Panc1 (cell line): ENCODE measurements at regions not wholly inside any gene's neighbourhood (a gene's known extent, or its start where the extent isn't known, plus 50 kb on each side); places are given as distances from the start of the nearest gene placed in this dataset.

Experiments used
- ATAC-seq: fragments of 200-7000 bp; cut with Tn5 transposase; 2 replicates; pipeline ENCODE4 v1.9.1; 2020; ENCODE audit warnings: mild to moderate bottlenecking, moderate library complexity
- BruUV-seq: library from RNA; stranded (reverse); fragments of 400-500 nt; replicated peaks from 2 replicates; lab custom pipeline; 2021; lab: Mats Ljungman, UMichigan
- CTCF ChIA-PET: fragments of 300-600 bp; sonication (Branson Sonifier 250); formaldehyde crosslinking; loops from one replicate; lab custom pipeline; 2022; ENCODE audit warnings: antibody characterized with exemption; lab: Charles Lee
- POLR2A ChIA-PET: fragments of 300-600 bp; sonication (Branson Sonifier 250); formaldehyde crosslinking; loops from one replicate; lab custom pipeline; 2022; ENCODE audit warnings: antibody characterized with exemption; lab: Charles Lee
- DNase-seq: peaks from one replicate; pipeline ENCODE4 v3.0.0-alpha.2; 2010; ENCODE audit warnings: low read depth, low spot score
- H3K27ac ChIP-seq: 2 replicates; pipeline ENCODE4 v1.5.1; 2011; ENCODE audit warnings: mild to moderate bottlenecking, low read length, inconsistent platforms
- H3K27me3 ChIP-seq: fragments of 200-500 bp; sonication (Bioruptor generic); 2 replicates; pipeline ENCODE4 v1.6.0; 2014; ENCODE audit warnings: low read length, inconsistent platforms; ENCODE audit not compliant: control insufficient read depth, insufficient read depth
- H3K36me3 ChIP-seq: fragments of 200-500 bp; sonication (Bioruptor generic); 2 replicates; pipeline ENCODE4 v1.5.1; 2014; ENCODE audit warnings: inconsistent platforms, mild to moderate bottlenecking, low read length, moderate library complexity; ENCODE audit not compliant: control insufficient read depth, insufficient read depth
- H3K4me1 ChIP-seq: 2 replicates; pipeline ENCODE4 v1.5.1; 2011; ENCODE audit warnings: inconsistent platforms, mild to moderate bottlenecking, low read length, moderate library complexity; ENCODE audit not compliant: control insufficient read depth, insufficient read depth
- H3K4me3 ChIP-seq, 2 experiments: 2 replicates each; pipeline ENCODE4 v1.5.1; 2011 to 2012; ENCODE audit warnings: low read depth in 2 of 2, low read length in 2 of 2, mild to moderate bottlenecking in 2 of 2, inconsistent platforms in 1 of 2, moderate library complexity in 1 of 2
- H3K9me3 ChIP-seq: fragments of 200-500 bp; sonication (Bioruptor generic); 2 replicates; pipeline ENCODE4 v1.5.1; 2014; ENCODE audit warnings: low read depth, mild to moderate bottlenecking, inconsistent platforms, low read length, moderate library complexity; ENCODE audit not compliant: control insufficient read depth, insufficient read depth
- POLR2AphosphoS5 ChIP-seq: IDR thresholded peaks from 2 replicates; pipeline ENCODE4 v1.6.1; 2012; ENCODE audit warnings: mild to moderate bottlenecking, low read depth, low read length, moderate library complexity
- REST ChIP-seq, 2 experiments: IDR thresholded peaks; 2 replicates each; pipeline ENCODE4 v1.6.1; 2011 to 2012; ENCODE audit warnings: low read depth in 2 of 2, control low read depth in 1 of 2, low read length in 1 of 2, mild to moderate bottlenecking in 1 of 2, moderate library complexity in 1 of 2; ENCODE audit not compliant: insufficient read depth in 1 of 2
- SIN3A ChIP-seq: IDR thresholded peaks from 2 replicates; pipeline ENCODE4 v1.6.1; 2012; ENCODE audit warnings: low read depth, mild to moderate bottlenecking, low read length, moderate library complexity, borderline replicate concordance; ENCODE audit not compliant: insufficient read depth
- TCF7L2 ChIP-seq: IDR thresholded peaks from 2 replicates; pipeline ENCODE4 v1.6.1; 2011; ENCODE audit warnings: mild to moderate bottlenecking, low read depth, low read length, inconsistent platforms
- in situ Hi-C: cut with HindIII; loops from 2 replicates; pipeline ENCODE4 v1.10.0; 2016; ENCODE audit warnings: low sequenced_read_pairs, low pct_unique_long_range_greater_than_20kb
- intact Hi-C: fragments of 100-400 bp; cut with micrococcal nuclease; formaldehyde crosslinking; loops from one replicate; pipeline ENCODE4 v1.10.0; 2022; ENCODE audit not compliant: unreplicated experiment
- TF ChIP-seq, protein P1 (sequence below): fragments of 450-650 bp; IDR thresholded peaks from 2 replicates; pipeline ENCODE4 v1.5.1; 2017; ENCODE audit warnings: mild to moderate bottlenecking

DNA sequence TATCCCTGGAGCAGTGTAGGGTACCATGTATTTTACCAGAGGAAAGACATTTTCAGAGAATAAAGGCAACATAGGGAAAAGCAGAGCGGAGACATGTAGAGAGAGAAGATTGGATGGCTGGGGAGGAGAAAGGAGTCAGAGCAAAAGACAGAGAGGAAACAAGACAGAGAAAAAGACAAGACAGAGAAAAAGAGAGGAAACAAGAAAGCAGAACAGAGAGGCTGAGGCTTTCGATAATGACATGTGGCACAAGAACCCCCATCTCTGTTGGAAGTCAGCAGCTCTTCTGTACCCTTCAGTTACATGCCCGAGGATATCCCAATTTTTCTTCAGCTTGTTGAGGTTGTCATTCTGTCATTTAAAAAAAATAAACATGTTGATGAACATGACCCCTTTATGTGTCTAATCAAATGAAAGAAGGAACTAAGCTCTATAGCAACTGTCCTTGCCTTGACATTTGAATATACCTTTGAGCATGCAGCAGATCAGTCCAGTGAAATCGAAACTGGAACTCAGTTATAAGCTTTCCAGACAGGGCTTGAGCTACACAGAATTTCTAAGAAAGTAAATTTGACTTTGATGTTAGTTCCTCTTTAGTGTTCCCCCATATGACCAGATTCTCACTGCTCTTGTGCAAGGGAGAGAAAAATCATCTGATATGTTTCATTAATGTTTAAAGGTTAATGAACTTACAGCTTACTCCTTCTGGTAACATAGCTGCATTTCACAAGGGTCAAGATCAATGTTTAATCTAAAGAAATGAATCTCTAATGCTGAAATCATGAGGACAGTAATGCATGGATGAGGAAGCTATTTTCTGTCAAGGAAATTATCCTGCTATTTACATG is 75.1 kb upstream of the SP4 start:
- BruUV-seq: no TSS peak
- intact Hi-C loops: no loop called here
- H3K27me3 ChIP-seq: no peaks in the 10 kb centered on the region
- no peak; the same call in 1 of the 2 replicates for ATAC-seq
- DNase-seq: no peak
- no peak for TF ChIP-seq TCF7L2
- TF ChIP-seq POLR2AphosphoS5: no peak
- TF ChIP-seq, protein P1, sequence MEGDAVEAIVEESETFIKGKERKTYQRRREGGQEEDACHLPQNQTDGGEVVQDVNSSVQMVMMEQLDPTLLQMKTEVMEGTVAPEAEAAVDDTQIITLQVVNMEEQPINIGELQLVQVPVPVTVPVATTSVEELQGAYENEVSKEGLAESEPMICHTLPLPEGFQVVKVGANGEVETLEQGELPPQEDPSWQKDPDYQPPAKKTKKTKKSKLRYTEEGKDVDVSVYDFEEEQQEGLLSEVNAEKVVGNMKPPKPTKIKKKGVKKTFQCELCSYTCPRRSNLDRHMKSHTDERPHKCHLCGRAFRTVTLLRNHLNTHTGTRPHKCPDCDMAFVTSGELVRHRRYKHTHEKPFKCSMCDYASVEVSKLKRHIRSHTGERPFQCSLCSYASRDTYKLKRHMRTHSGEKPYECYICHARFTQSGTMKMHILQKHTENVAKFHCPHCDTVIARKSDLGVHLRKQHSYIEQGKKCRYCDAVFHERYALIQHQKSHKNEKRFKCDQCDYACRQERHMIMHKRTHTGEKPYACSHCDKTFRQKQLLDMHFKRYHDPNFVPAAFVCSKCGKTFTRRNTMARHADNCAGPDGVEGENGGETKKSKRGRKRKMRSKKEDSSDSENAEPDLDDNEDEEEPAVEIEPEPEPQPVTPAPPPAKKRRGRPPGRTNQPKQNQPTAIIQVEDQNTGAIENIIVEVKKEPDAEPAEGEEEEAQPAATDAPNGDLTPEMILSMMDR: no peak
- no peak for TF ChIP-seq SIN3A
- TF ChIP-seq REST (IDR thresholded peaks at IDR 0.05; ENCODE audit: insufficient read depth in 1 of 2, low read depth in 2 of 2, low read length in 1 of 2): no peak
- no peak overlapping the region for H3K4me3 ChIP-seq
- in situ Hi-C loops: no loop called here
- ChIA-PET POLR2A (no interaction called here), CTCF (no interaction called here)
- no peaks in the 10 kb centered on the region for H3K4me1 ChIP-seq
- no peak overlapping the region for H3K27ac ChIP-seq
- H3K9me3 ChIP-seq: no peaks in the 10 kb centered on the region
- H3K36me3 ChIP-seq: no peaks in the 10 kb centered on the region

DNA sequence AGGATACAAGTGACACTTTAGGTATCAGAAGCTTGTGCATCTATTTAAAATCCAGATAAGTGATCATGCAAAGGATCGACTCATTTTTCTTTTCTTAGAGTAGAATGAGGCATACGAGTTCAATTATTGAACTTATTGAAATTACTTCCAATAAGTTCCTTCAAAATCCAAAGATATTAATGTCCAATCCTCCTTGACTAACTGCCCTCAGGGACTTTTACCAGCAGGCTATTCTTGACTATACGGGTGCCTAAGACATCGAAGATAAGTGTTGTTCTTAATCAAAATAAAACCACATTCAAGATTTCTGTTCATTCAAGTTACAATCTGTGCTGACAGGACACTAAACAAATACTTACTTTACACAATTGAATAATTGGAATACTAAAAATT is 74.5 kb upstream of the SP4 start:
- ChIA-PET CTCF (no interaction called here), POLR2A (no interaction called here)
- no peaks in the 10 kb centered on the region for H3K27me3 ChIP-seq
- BruUV-seq: no TSS peak
- no peak overlapping the region for H3K27ac ChIP-seq
- in situ Hi-C loops: no loop called here
- intact Hi-C loops: no loop called here
- no peak for TF ChIP-seq REST (IDR thresholded peaks at IDR 0.05; ENCODE audit: insufficient read depth in 1 of 2, low read depth in 2 of 2, low read length in 1 of 2)
- TF ChIP-seq, protein P1: no peak
- no peak for TF ChIP-seq SIN3A
- TF ChIP-seq TCF7L2: no peak
- no peak for TF ChIP-seq POLR2AphosphoS5
- H3K4me3 ChIP-seq: no peak overlapping the region
- no peak for ATAC-seq
- H3K4me1 ChIP-seq: no peaks in the 10 kb centered on the region
- H3K36me3 ChIP-seq: no peaks in the 10 kb centered on the region
- H3K9me3 ChIP-seq: no peaks in the 10 kb centered on the region
- no peak for DNase-seq
